ENCODE measurements at regions not wholly inside any gene's neighbourhood (a gene's known extent, or its start where the extent isn't known, plus 50 kb on each side); places are given as distances from the start of the nearest gene placed in this dataset.

DNA sequence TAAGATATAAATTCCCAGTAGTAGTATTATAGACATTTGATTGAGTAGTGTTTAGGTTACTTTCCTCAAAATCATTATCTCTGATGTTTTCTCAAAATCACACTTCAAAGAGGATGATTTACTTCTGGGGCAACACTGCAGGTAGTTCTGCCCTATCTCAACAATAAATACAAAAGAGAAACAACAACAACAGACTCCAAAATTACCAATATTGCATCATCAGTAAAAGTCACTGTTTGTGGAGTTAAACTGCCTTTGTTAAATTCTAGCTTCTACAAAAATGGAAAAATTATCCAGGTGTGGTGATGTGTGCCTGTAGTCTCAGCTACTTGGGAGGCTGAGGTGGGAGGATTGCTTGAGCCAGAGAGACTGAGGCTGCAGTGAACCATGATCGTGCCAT lies 637.6 kb upstream of the ZNF608 start:
- TF ChIP-seq, protein P1, sequence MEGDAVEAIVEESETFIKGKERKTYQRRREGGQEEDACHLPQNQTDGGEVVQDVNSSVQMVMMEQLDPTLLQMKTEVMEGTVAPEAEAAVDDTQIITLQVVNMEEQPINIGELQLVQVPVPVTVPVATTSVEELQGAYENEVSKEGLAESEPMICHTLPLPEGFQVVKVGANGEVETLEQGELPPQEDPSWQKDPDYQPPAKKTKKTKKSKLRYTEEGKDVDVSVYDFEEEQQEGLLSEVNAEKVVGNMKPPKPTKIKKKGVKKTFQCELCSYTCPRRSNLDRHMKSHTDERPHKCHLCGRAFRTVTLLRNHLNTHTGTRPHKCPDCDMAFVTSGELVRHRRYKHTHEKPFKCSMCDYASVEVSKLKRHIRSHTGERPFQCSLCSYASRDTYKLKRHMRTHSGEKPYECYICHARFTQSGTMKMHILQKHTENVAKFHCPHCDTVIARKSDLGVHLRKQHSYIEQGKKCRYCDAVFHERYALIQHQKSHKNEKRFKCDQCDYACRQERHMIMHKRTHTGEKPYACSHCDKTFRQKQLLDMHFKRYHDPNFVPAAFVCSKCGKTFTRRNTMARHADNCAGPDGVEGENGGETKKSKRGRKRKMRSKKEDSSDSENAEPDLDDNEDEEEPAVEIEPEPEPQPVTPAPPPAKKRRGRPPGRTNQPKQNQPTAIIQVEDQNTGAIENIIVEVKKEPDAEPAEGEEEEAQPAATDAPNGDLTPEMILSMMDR (IDR thresholded peaks at IDR 0.05): no peak
- ATAC-seq (no peak), DNase-seq (no peak)
- intact Hi-C loops (cut with DNase I, micrococcal nuclease): no loop called here
- H3K4me1 ChIP-seq (ENCODE audit: low read depth): no peaks in the 10 kb centered on the region
- no peak overlapping the region for H3K4me3 ChIP-seq
- H3K36me3 ChIP-seq (ENCODE audit: low read depth): no peaks in the 10 kb centered on the region
- H3K9me3 ChIP-seq: no peaks in the 10 kb centered on the region

DNA sequence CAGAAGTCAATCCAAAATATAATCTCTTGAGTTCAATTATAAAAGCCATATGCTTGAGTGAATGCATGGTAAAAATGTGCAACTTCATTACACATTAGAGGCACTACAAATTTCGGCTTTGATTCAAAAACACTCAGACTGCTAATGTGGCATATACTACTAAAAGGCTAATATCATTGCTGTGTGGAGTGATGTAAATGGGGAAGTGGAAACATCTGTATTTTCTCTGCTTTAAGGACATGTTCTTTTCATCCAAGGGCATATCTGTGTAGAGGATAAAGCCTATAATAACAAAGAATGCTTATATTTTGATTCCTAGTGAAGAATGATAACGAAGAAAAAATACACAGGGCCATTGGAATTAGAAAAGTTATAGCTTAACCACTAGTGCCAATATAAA lies 643.9 kb upstream of the ZNF608 start:
- no peaks in the 10 kb centered on the region for H3K9me3 ChIP-seq
- no peak overlapping the region for H3K4me3 ChIP-seq
- no peaks in the 10 kb centered on the region for H3K4me1 ChIP-seq (ENCODE audit: low read depth)
- TF ChIP-seq, protein P1 (IDR thresholded peaks at IDR 0.05): no peak
- ATAC-seq: no peak
- H3K36me3 ChIP-seq (ENCODE audit: low read depth): no peaks in the 10 kb centered on the region
- no peak for DNase-seq
- intact Hi-C loops (cut with DNase I, micrococcal nuclease): no loop called here

DNA sequence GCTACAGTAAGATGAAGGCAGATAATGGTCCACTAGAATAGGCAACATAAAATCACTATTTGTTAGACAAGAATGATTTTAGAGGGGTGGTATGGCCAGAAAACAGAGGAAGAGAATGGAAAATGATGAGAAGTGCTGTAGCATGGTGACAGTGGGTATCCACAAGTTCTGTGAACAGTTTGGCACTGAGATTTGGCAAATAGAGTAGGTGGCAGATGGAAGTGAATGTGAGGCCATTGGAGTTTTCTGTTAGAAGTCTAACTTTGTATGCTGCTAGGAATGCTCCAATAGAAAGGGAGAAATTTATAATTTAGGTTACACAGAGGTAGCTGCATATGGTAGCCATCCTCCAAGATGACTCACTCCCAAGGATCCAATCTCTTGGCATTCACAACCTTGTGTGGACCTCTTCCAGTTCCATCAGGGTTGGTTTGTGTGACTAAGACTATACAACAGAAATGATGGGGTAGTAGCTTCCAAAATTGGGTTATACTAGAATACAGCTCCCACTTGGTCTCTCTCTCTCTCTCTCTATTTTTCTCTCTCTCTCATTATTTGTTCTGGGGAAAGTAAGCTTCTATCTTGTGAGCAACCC lies 646.9 kb upstream of the ZNF608 start:
- H3K36me3 ChIP-seq (ENCODE audit: low read depth): no peaks in the 10 kb centered on the region
- intact Hi-C loops (cut with DNase I, micrococcal nuclease): no loop called here
- H3K9me3 ChIP-seq: peaks cover 4% of the 10 kb centered on the region
- ATAC-seq (no peak), DNase-seq (no peak)
- H3K4me3 ChIP-seq: no peak overlapping the region
- no peaks in the 10 kb centered on the region for H3K4me1 ChIP-seq (ENCODE audit: low read depth)
- TF ChIP-seq, protein P1 (IDR thresholded peaks at IDR 0.05): no peak

DNA sequence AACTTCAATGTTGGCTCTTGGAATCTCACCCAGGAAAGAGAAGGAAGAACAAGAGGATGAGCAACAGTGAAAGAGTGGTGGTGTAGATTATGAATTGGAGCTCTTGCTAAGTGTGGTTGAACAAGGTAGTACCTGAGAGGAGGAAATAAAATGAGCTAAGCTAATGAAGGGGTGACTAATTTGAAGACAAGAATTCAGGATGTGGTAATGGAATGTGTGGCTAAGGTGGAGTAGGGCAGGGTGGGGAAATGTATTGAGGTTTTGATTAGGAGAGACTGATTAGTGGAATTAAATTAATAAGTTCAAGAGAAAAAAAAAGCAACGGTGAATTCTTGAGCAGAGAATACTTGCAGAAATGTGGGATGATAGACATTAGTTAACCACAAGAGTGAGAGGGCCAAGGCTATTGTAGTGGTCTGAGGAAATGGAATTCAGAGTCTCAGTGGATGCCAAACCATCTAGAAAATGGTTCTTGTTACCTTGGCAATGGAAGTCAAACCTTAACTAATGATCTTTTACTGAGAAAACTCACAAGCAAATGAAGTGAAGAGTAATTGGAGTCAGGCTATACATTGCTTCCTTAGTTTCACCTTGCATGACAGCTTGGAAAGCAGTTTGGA lies 648.3 kb upstream of the ZNF608 start:
- TF ChIP-seq, protein P1 (IDR thresholded peaks at IDR 0.05): no peak
- intact Hi-C loops (cut with DNase I, micrococcal nuclease): no loop called here
- H3K9me3 ChIP-seq: peaks cover 4% of the 10 kb centered on the region
- DNase-seq: no peak
- ATAC-seq: no peak
- H3K4me1 ChIP-seq (ENCODE audit: low read depth): no peaks in the 10 kb centered on the region
- no peak overlapping the region for H3K4me3 ChIP-seq
- H3K36me3 ChIP-seq (ENCODE audit: low read depth): no peaks in the 10 kb centered on the region

DNA sequence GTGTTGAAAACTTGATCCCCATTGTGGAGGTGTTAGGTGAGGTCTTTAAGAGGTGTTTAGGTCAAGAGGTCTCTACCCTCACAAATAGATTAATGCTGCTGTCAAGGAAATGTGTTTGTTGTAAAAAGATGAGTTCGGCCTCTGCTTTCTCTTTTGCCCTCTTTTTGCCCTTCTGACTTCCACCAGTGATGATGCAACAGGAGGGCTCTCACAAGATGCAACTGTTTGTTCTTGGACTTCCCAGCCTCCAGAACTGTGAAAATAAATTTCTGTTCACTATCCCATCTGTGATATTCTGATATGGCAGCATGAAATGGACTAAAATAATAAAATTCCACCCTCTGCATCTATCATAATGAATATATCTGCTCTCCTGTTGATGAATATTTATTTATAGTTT lies 650.0 kb upstream of the ZNF608 start:
- Histone ChIP-seq H3K36me3 (ENCODE audit: low read depth) (no peaks in the 10 kb centered on the region), H3K4me1 (ENCODE audit: low read depth) (no peaks in the 10 kb centered on the region), H3K9me3 (peaks cover 4% of the 10 kb centered on the region), H3K4me3 (no peak overlapping the region)
- DNase-seq (no peak), ATAC-seq (no peak)
- intact Hi-C loops (cut with DNase I, micrococcal nuclease): no loop called here
- TF ChIP-seq, protein P1 (IDR thresholded peaks at IDR 0.05): no peak

All from mucosa of descending colon (tissue), 3 donors.